ENCODE measurements at regions not wholly inside any gene's neighbourhood (a gene's known extent, or its start where the extent isn't known, plus 50 kb on each side); places are given as distances from the start of the nearest gene placed in this dataset.

- DNase-seq (ENCODE audit: low read depth): no peak
- in situ Hi-C loops (cut with HindIII; ENCODE audit: low pct_unique_long_range_greater_than_20kb, low sequenced_read_pairs): no loop called here
Measured at GRCh38 chr2:16515696-16516095, 149.9 kb downstream of the CYRIA start.

GRCh38 chr2:16513626-16514025, 152.0 kb downstream of the CYRIA start:
- no peak for DNase-seq (ENCODE audit: low read depth)
- in situ Hi-C loops (cut with HindIII; ENCODE audit: low pct_unique_long_range_greater_than_20kb, low sequenced_read_pairs): no loop called here

- in situ Hi-C loops (cut with HindIII; ENCODE audit: low pct_unique_long_range_greater_than_20kb, low sequenced_read_pairs): no loop called here
- DNase-seq (ENCODE audit: low read depth): no peak
Measured at GRCh38 chr2:16511041-16511440, 154.6 kb downstream of the CYRIA start.

- no peak for DNase-seq (ENCODE audit: low read depth)
- in situ Hi-C loops (cut with HindIII; ENCODE audit: low pct_unique_long_range_greater_than_20kb, low sequenced_read_pairs): no loop called here
Measured at GRCh38 chr2:16509042-16509441, 156.6 kb downstream of the CYRIA start.

- DNase-seq (ENCODE audit: low read depth): peak; percentile 8
Measured at GRCh38 chr2:16508490-16508851, 157.2 kb downstream of the CYRIA start.

GRCh38 chr2:16507655-16508489, 157.8 kb downstream of the CYRIA start:
- peak; percentile 39 for DNase-seq (ENCODE audit: low read depth)
- in situ Hi-C loops (cut with HindIII; ENCODE audit: low pct_unique_long_range_greater_than_20kb, low sequenced_read_pairs): no loop called here

More at GRCh38 chr2:16508490-16508851, 157.2 kb downstream of the CYRIA start:
- in situ Hi-C loops (cut with HindIII; ENCODE audit: low pct_unique_long_range_greater_than_20kb, low sequenced_read_pairs): no loop called here

- in situ Hi-C loops (cut with HindIII; ENCODE audit: low pct_unique_long_range_greater_than_20kb, low sequenced_read_pairs): no loop called here
- peak; percentile 27 for DNase-seq (ENCODE audit: low read depth)
Measured at GRCh38 chr2:16506366-16506765, 159.3 kb downstream of the CYRIA start.

- no peak for DNase-seq (ENCODE audit: low read depth)
- in situ Hi-C loops (cut with HindIII; ENCODE audit: low pct_unique_long_range_greater_than_20kb, low sequenced_read_pairs): loop anchor here (25.0 kb wide), 1 partner anchor 859 kb away; no protein-coding TSS in a partner anchor
Measured at GRCh38 chr2:16496426-16497388, 168.9 kb downstream of the CYRIA start.

- in situ Hi-C loops (cut with HindIII; ENCODE audit: low pct_unique_long_range_greater_than_20kb, low sequenced_read_pairs): loop anchor here (25.0 kb wide), 1 partner anchor 858 kb away; no protein-coding TSS in a partner anchor
- no peak for DNase-seq (ENCODE audit: low read depth)
Measured at GRCh38 chr2:16495509-16496208, 170.0 kb downstream of the CYRIA start.

- in situ Hi-C loops (cut with HindIII; ENCODE audit: low pct_unique_long_range_greater_than_20kb, low sequenced_read_pairs): loop anchor here (25.0 kb wide), 1 partner anchor 858 kb away; no protein-coding TSS in a partner anchor
- no peak for DNase-seq (ENCODE audit: low read depth)
Measured at GRCh38 chr2:16494836-16495508, 170.7 kb downstream of the CYRIA start.

- in situ Hi-C loops (cut with HindIII; ENCODE audit: low pct_unique_long_range_greater_than_20kb, low sequenced_read_pairs): loop anchor here (25.0 kb wide), 1 partner anchor 856 kb away; no protein-coding TSS in a partner anchor
- no peak for DNase-seq (ENCODE audit: low read depth)
Measured at GRCh38 chr2:16493788-16494187, 171.8 kb downstream of the CYRIA start.

GRCh38 chr2:16487686-16488085, 177.9 kb downstream of the CYRIA start:
- no peak for DNase-seq (ENCODE audit: low read depth)
- in situ Hi-C loops (cut with HindIII; ENCODE audit: low pct_unique_long_range_greater_than_20kb, low sequenced_read_pairs): loop anchor here (25.0 kb wide), 1 partner anchor 850 kb away; no protein-coding TSS in a partner anchor

GRCh38 chr2:16485251-16485650, 180.4 kb downstream of the CYRIA start:
- no peak for DNase-seq (ENCODE audit: low read depth)
- in situ Hi-C loops (cut with HindIII; ENCODE audit: low pct_unique_long_range_greater_than_20kb, low sequenced_read_pairs): loop anchor here (25.0 kb wide), 1 partner anchor 848 kb away; no protein-coding TSS in a partner anchor

- in situ Hi-C loops (cut with HindIII; ENCODE audit: low pct_unique_long_range_greater_than_20kb, low sequenced_read_pairs): loop anchor here (25.0 kb wide), 1 partner anchor 845 kb away; no protein-coding TSS in a partner anchor
- DNase-seq (ENCODE audit: low read depth): no peak
Measured at GRCh38 chr2:16482460-16482859, 183.2 kb downstream of the CYRIA start.

GRCh38 chr2:16481351-16481750, 184.3 kb downstream of the CYRIA start:
- DNase-seq (ENCODE audit: low read depth): no peak
- in situ Hi-C loops (cut with HindIII; ENCODE audit: low pct_unique_long_range_greater_than_20kb, low sequenced_read_pairs): loop anchor here (25.0 kb wide), 1 partner anchor 844 kb away; no protein-coding TSS in a partner anchor

- DNase-seq (ENCODE audit: low read depth): no peak
- in situ Hi-C loops (cut with HindIII; ENCODE audit: low pct_unique_long_range_greater_than_20kb, low sequenced_read_pairs): loop anchor here (25.0 kb wide), 1 partner anchor 842 kb away; no protein-coding TSS in a partner anchor
Measured at GRCh38 chr2:16479721-16480120, 185.9 kb downstream of the CYRIA start.

GRCh38 chr2:16478434-16479210, 187.0 kb downstream of the CYRIA start:
- no peak for DNase-seq (ENCODE audit: low read depth)

More at GRCh38 chr2:16478434-16479210, 187.0 kb downstream of the CYRIA start:
- in situ Hi-C loops (cut with HindIII; ENCODE audit: low pct_unique_long_range_greater_than_20kb, low sequenced_read_pairs): loop anchor here (25.0 kb wide), 1 partner anchor 841 kb away; no protein-coding TSS in a partner anchor
